ENCODE measurements at regions not wholly inside any gene's neighbourhood (a gene's known extent, or its start where the extent isn't known, plus 50 kb on each side); places are given as distances from the start of the nearest gene placed in this dataset.
"Not testable (repeated sequence)": the region's sequence is repeated elsewhere in the genome, so short reads cannot be mapped to it uniquely, and the experiment has no call there.

GRCh38 chr14:48125654-48126053 lies 450.2 kb upstream of the MDGA2 start:
- H3K36me3 ChIP-seq (ENCODE audit: insufficient read depth, low read length): no peaks in the 10 kb centered on the region
- no peaks in the 10 kb centered on the region for H3K27me3 ChIP-seq (ENCODE audit: insufficient read depth, low read length)
- H2AFZ ChIP-seq (ENCODE audit: low read length, unreplicated experiment): no peak overlapping the region

DNA sequence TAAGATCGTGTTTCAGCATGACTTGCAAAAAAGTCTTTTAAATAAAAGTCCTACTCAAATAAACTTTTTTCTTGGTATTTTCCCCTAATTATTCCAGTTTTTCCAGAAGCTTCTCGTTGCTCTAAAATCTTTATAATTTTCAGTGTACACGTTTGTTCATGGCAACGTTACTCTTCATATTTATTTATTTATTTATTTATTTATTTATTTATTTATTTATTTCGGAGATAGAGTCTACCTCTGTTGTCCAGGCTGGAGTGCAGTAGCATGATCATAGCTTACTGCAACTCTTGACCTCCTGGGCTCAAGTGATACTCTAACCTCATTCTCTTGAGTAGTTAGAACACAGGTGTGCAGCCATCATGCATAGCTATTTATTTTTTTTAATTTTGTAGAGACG lies 438.3 kb upstream of the MDGA2 start:
- no peaks in the 10 kb centered on the region for H3K4me1 ChIP-seq (ENCODE audit: control insufficient read depth, insufficient read depth, low read length, unreplicated experiment)
- no peak overlapping the region for H2AFZ ChIP-seq (ENCODE audit: low read length, unreplicated experiment)
- H3K36me3 ChIP-seq (ENCODE audit: insufficient read depth, low read length): no peaks in the 10 kb centered on the region
- H3K27me3 ChIP-seq (ENCODE audit: insufficient read depth, low read length): no peaks in the 10 kb centered on the region
- no peaks in the 10 kb centered on the region for H3K79me2 ChIP-seq (ENCODE audit: control insufficient read depth, insufficient read depth, low read length, unreplicated experiment)
- H3K4me3 ChIP-seq (ENCODE audit: low read depth, low read length): no peak overlapping the region
- no peak overlapping the region for H3K27ac ChIP-seq (ENCODE audit: low read depth, low read length)

More at GRCh38 chr14:48125654-48126053, 450.2 kb upstream of the MDGA2 start:
- Histone ChIP-seq H3K79me2 (ENCODE audit: control insufficient read depth, insufficient read depth, low read length, unreplicated experiment) (no peaks in the 10 kb centered on the region), H3K27ac (ENCODE audit: low read depth, low read length) (no peak overlapping the region), H3K4me3 (ENCODE audit: low read depth, low read length) (no peak overlapping the region), H3K4me1 (ENCODE audit: control insufficient read depth, insufficient read depth, low read length, unreplicated experiment) (no peaks in the 10 kb centered on the region)

- Histone ChIP-seq H3K4me3 (ENCODE audit: low read depth, low read length) (no peak overlapping the region), H2AFZ (ENCODE audit: low read length, unreplicated experiment) (no peak overlapping the region)
These were observed 435.7 kb upstream of the MDGA2 start for GRCh38 chr14:48111151-48111550.

DNA sequence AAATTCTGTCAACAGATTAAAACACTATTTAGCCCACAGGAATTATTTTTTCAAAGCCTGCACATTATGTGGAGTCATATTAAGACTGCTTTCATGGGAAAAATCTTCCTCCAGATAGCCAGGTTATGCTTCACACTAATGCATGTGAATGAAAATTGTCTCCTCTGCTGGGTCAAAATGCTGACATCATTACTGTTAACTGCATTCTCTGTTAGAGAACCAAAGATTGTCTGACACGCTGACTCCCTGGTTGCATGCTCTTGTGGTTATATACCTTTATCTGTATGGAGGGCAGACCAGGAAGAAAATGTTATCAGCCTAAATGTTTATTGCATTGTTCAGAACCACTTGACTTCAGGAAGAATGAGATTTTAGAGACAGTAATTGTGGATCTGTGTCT lies 432.2 kb upstream of the MDGA2 start:
- Histone ChIP-seq H3K79me2 (ENCODE audit: control insufficient read depth, insufficient read depth, low read length, unreplicated experiment) (no peaks in the 10 kb centered on the region), H3K4me3 (ENCODE audit: low read depth, low read length) (no peak overlapping the region), H2AFZ (ENCODE audit: low read length, unreplicated experiment) (no peak overlapping the region), H3K36me3 (ENCODE audit: insufficient read depth, low read length) (no peaks in the 10 kb centered on the region), H3K27me3 (ENCODE audit: insufficient read depth, low read length) (no peaks in the 10 kb centered on the region), H3K4me1 (ENCODE audit: control insufficient read depth, insufficient read depth, low read length, unreplicated experiment) (no peaks in the 10 kb centered on the region), H3K27ac (ENCODE audit: low read depth, low read length) (no peak overlapping the region)

More at GRCh38 chr14:48111151-48111550, 435.7 kb upstream of the MDGA2 start:
- Histone ChIP-seq H3K79me2 (ENCODE audit: control insufficient read depth, insufficient read depth, low read length, unreplicated experiment) (no peaks in the 10 kb centered on the region), H3K36me3 (ENCODE audit: insufficient read depth, low read length) (no peaks in the 10 kb centered on the region), H3K4me1 (ENCODE audit: control insufficient read depth, insufficient read depth, low read length, unreplicated experiment) (no peaks in the 10 kb centered on the region), H3K27ac (ENCODE audit: low read depth, low read length) (no peak overlapping the region), H3K27me3 (ENCODE audit: insufficient read depth, low read length) (no peaks in the 10 kb centered on the region)

DNA sequence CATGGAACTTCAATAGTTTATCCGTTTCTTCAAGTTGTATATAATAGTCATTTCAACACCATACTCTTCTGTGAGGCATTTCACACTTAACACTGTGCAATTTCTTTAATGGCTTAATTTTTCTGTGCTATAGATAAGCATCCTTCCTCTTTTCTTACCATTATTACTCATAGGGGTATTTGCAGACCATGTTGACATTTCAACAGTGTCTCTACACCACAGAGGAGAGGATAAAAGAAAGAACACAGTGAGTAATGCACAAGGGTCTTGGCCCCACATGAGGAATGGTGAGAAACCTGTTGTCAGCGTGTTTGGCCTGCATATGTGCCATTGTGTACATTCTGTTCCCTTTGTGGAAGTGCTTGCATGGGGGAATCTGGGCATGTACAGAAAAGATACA lies 421.5 kb upstream of the MDGA2 start:
- Histone ChIP-seq H3K27ac (ENCODE audit: low read depth, low read length) (no peak overlapping the region), H3K4me1 (ENCODE audit: control insufficient read depth, insufficient read depth, low read length, unreplicated experiment) (no peaks in the 10 kb centered on the region), H2AFZ (ENCODE audit: low read length, unreplicated experiment) (no peak overlapping the region), H3K27me3 (ENCODE audit: insufficient read depth, low read length) (no peaks in the 10 kb centered on the region), H3K79me2 (ENCODE audit: control insufficient read depth, insufficient read depth, low read length, unreplicated experiment) (no peaks in the 10 kb centered on the region), H3K4me3 (ENCODE audit: low read depth, low read length) (no peak overlapping the region), H3K36me3 (ENCODE audit: insufficient read depth, low read length) (no peaks in the 10 kb centered on the region)

DNA sequence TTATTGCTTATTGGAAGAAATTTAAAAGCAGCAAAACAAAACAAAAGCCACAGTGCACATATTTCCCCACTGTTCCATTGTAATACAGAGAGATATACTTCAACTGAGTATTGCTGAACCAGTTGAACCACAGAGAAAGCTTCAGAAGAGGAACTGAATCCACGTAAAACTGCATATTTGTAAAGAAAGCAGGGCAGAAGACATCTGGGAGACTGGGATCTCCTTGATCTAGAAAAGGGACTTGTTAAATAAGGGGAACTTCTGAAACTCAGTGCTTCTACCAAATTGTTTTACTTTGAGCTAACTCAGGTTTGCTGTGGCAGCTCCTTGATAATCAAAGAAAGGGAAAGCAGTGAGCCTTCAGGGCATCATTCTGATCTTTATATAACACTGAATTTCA lies 411.1 kb upstream of the MDGA2 start:
- no peak overlapping the region for H3K4me3 ChIP-seq (ENCODE audit: low read depth, low read length)
- H3K4me1 ChIP-seq (ENCODE audit: control insufficient read depth, insufficient read depth, low read length, unreplicated experiment): no peaks in the 10 kb centered on the region
- H2AFZ ChIP-seq (ENCODE audit: low read length, unreplicated experiment): no peak overlapping the region
- H3K79me2 ChIP-seq (ENCODE audit: control insufficient read depth, insufficient read depth, low read length, unreplicated experiment): no peaks in the 10 kb centered on the region
- H3K27me3 ChIP-seq (ENCODE audit: insufficient read depth, low read length): no peaks in the 10 kb centered on the region
- H3K27ac ChIP-seq (ENCODE audit: low read depth, low read length): no peak overlapping the region
- H3K36me3 ChIP-seq (ENCODE audit: insufficient read depth, low read length): no peaks in the 10 kb centered on the region

DNA sequence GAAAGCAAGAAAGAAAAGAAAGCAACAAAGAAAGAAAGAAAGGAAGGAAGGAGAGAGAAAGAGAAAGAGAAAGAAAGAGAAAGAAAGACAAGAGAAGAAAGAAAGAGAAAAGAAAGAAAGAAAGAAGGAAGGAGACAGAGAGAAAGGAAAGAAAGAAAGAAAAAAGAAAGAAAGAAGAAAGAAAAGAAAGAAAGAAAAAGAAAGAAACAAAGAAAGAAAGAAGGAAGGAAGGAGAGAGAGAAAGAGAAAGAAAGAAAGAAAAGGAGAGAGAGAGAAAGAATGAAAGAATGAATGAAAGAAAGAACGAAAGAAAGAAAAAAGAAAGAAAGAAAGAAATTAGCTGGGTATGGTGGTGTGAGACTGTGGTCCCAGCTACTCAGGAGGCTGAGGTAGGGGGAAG lies 400.1 kb upstream of the MDGA2 start:
- H3K4me1 ChIP-seq (ENCODE audit: control insufficient read depth, insufficient read depth, low read length, unreplicated experiment): no peaks in the 10 kb centered on the region
- H2AFZ ChIP-seq (ENCODE audit: low read length, unreplicated experiment): no peak overlapping the region
- no peak overlapping the region for H3K27ac ChIP-seq (ENCODE audit: low read depth, low read length)
- no peak overlapping the region for H3K4me3 ChIP-seq (ENCODE audit: low read depth, low read length)
- H3K79me2 ChIP-seq (ENCODE audit: control insufficient read depth, insufficient read depth, low read length, unreplicated experiment): no peaks in the 10 kb centered on the region
- H3K36me3 ChIP-seq (ENCODE audit: insufficient read depth, low read length): no peaks in the 10 kb centered on the region
- no peaks in the 10 kb centered on the region for H3K27me3 ChIP-seq (ENCODE audit: insufficient read depth, low read length)

GRCh38 chr14:48052973-48053372 lies 377.6 kb upstream of the MDGA2 start:
- no peak overlapping the region for H2AFZ ChIP-seq (ENCODE audit: low read length, unreplicated experiment)
- no peaks in the 10 kb centered on the region for H3K27me3 ChIP-seq (ENCODE audit: insufficient read depth, low read length)
- H3K4me1 ChIP-seq (ENCODE audit: control insufficient read depth, insufficient read depth, low read length, unreplicated experiment): no peaks in the 10 kb centered on the region
- H3K27ac ChIP-seq (ENCODE audit: low read depth, low read length): no peak overlapping the region
- no peaks in the 10 kb centered on the region for H3K36me3 ChIP-seq (ENCODE audit: insufficient read depth, low read length)
- no peak overlapping the region for H3K4me3 ChIP-seq (ENCODE audit: low read depth, low read length)
- H3K79me2 ChIP-seq (ENCODE audit: control insufficient read depth, insufficient read depth, low read length, unreplicated experiment): no peaks in the 10 kb centered on the region

DNA sequence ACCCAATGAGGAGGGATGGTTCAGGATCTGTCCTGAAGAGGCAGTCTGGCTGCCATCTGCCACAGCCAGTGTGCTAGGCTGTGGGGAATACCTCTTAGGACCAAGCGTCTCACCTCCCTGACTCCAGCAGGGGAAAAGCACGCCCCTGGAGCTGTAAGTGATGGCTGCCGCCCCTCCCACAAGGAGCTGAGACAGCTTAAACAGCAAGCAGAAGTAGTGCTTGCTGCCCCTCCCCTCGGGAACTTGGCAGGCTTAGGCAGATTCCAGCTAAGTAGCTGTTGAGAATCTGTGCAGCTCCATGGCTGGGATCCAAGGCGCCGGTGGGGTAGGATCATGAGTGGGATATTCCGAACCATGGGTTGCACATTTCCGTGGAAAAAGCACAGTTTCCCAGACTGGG lies 360.4 kb upstream of the MDGA2 start:
- Histone ChIP-seq H3K27ac (ENCODE audit: low read depth, low read length) (no peak overlapping the region), H3K79me2 (ENCODE audit: control insufficient read depth, insufficient read depth, low read length, unreplicated experiment) (no peaks in the 10 kb centered on the region), H3K4me3 (ENCODE audit: low read depth, low read length) (no peak overlapping the region), H3K4me1 (ENCODE audit: control insufficient read depth, insufficient read depth, low read length, unreplicated experiment) (no peaks in the 10 kb centered on the region), H3K36me3 (ENCODE audit: insufficient read depth, low read length) (no peaks in the 10 kb centered on the region), H3K27me3 (ENCODE audit: insufficient read depth, low read length) (no peaks in the 10 kb centered on the region), H2AFZ (ENCODE audit: low read length, unreplicated experiment) (no peak overlapping the region)

DNA sequence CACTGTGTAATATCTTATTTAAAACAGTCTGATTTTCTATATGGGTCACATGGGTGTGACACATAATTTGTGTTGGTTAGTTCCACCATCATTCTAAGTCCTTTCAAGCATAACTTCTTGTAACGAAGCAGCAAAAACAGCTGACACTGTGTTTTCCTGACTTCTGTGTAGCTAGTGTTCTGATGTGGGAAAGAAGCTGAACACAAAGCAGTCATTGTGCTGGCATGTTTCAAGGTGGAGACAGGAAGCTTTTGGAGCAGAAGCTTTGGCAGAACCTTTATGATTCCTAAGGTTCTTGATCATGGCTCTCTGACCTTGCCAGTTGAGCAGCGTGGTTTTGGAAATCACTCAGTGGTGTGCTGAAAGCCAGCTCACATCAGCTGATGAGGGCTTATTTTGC lies 351.7 kb upstream of the MDGA2 start:
- Histone ChIP-seq H3K4me1 (ENCODE audit: control insufficient read depth, insufficient read depth, low read length, unreplicated experiment) (no peaks in the 10 kb centered on the region), H3K36me3 (ENCODE audit: insufficient read depth, low read length) (no peaks in the 10 kb centered on the region), H3K79me2 (ENCODE audit: control insufficient read depth, insufficient read depth, low read length, unreplicated experiment) (no peaks in the 10 kb centered on the region), H3K27me3 (ENCODE audit: insufficient read depth, low read length) (no peaks in the 10 kb centered on the region), H2AFZ (ENCODE audit: low read length, unreplicated experiment) (no peak overlapping the region), H3K4me3 (ENCODE audit: low read depth, low read length) (no peak overlapping the region), H3K27ac (ENCODE audit: low read depth, low read length) (no peak overlapping the region)

GRCh38 chr14:48023881-48024280 lies 348.5 kb upstream of the MDGA2 start:
- H3K79me2 ChIP-seq (ENCODE audit: control insufficient read depth, insufficient read depth, low read length, unreplicated experiment): no peaks in the 10 kb centered on the region
- no peak overlapping the region for H3K27ac ChIP-seq (ENCODE audit: low read depth, low read length)
- H3K36me3 ChIP-seq (ENCODE audit: insufficient read depth, low read length): no peaks in the 10 kb centered on the region
- H3K27me3 ChIP-seq (ENCODE audit: insufficient read depth, low read length): no peaks in the 10 kb centered on the region
- H2AFZ ChIP-seq (ENCODE audit: low read length, unreplicated experiment): no peak overlapping the region
- no peak overlapping the region for H3K4me3 ChIP-seq (ENCODE audit: low read depth, low read length)
- H3K4me1 ChIP-seq (ENCODE audit: control insufficient read depth, insufficient read depth, low read length, unreplicated experiment): no peaks in the 10 kb centered on the region

- H3K79me2 ChIP-seq (ENCODE audit: control insufficient read depth, insufficient read depth, low read length, unreplicated experiment); H3K4me1 ChIP-seq (ENCODE audit: control insufficient read depth, insufficient read depth, low read length, unreplicated experiment); H2AFZ ChIP-seq (ENCODE audit: low read length, unreplicated experiment); H3K4me3 ChIP-seq (ENCODE audit: low read depth, low read length); H3K36me3 ChIP-seq (ENCODE audit: insufficient read depth, low read length); H3K27me3 ChIP-seq (ENCODE audit: insufficient read depth, low read length); H3K27ac ChIP-seq (ENCODE audit: low read depth, low read length): not testable (repeated sequence)
These were observed 336.1 kb upstream of the MDGA2 start for GRCh38 chr14:48011484-48011883.

Measured in ACC112 (cell line).